NCI-H345 treated with DMSO at 0.1 percent for 48 hours (cell line): ENCODE measurements at regions not wholly inside any gene's neighbourhood (a gene's known extent, or its start where the extent isn't known, plus 50 kb on each side); places are given as distances from the start of the nearest gene placed in this dataset.
"Not testable (repeated sequence)": the region's sequence is repeated elsewhere in the genome, so short reads cannot be mapped to it uniquely, and the experiment has no call there.

Source experiments
- DNase-seq: peaks from one replicate; lab custom pipeline; 2025; ENCODE audit not compliant: unreplicated experiment; lab: John Stamatoyannopoulos, UW

DNA sequence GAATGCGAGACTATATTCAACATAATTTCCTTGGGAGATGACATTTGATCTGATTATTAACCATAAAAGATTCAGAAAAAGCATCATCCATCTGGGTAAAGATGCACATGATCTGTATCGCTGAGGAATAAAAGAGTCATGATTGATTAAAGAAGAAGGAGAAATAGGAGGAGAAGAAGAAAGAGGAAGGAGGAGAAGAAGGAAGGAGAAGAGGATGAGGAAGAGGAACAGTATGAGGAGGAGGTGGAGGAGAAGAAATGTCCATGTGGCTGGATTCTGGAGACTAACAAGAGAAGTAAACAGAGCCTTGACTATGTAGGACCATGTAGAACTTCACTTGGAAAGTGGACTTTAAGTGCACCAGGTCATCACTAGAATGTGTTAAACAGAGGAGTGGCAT is 947.4 kb downstream of the LRFN5 start:
- DNase-seq: no peak

- DNase-seq: no peak
Observed at GRCh38 chr14:42550310-42550709, 943.6 kb downstream of the LRFN5 start.

DNA sequence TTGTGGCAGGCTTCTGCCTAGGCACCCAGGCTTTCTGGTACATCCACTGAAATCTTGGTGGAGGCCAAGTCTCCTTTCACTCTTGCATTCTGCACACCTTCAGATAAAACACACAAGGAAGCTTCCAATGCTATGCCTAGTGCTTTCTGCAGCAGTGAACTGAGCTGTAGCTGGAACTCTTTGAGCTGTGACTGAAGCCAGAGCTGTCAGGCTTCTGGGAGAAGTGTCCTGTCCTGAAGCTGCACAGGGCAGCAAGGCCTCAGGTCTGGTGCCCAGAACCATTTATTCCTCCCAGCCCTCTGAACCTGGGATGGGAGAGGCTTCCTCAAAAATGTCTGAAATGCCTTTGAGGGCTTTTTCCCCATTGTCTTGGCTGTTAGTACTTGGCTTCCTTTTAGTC is 941.7 kb downstream of the LRFN5 start:
- DNase-seq: no peak

- no peak for DNase-seq
Observed at GRCh38 chr14:42545636-42546035, 939.0 kb downstream of the LRFN5 start.

DNA sequence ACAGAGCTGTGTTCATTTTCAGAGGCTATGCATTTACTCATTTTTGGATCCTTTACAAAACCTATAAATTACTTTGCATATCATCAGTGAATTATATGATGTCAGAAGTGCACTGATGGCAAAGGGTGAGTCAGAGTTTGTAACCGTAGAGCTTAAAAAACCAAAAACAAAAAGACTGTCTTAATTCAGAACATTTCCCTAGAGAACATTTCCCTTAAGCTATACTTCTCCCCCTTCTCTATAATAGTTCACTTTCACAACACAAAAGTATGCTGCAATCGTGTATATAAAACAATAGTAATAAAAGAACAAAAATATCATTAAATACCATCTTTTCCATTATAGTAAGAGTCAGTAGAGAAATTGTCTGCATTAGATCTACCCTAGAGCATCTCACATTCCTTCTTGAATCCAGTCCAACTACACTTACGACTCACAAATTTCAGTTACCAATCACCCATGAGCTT is 934.9 kb downstream of the LRFN5 start:
- DNase-seq: no peak

- no peak for DNase-seq
Observed at GRCh38 chr14:42535397-42535796, 928.7 kb downstream of the LRFN5 start.

- no peak for DNase-seq
Observed at GRCh38 chr14:42533476-42533875, 926.8 kb downstream of the LRFN5 start.

GRCh38 chr14:42532194-42532593 is 925.5 kb downstream of the LRFN5 start:
- DNase-seq: no peak

GRCh38 chr14:42527141-42527540 is 920.5 kb downstream of the LRFN5 start:
- no peak for DNase-seq

- DNase-seq: no peak
Observed at GRCh38 chr14:42523666-42524065, 917.0 kb downstream of the LRFN5 start.

DNA sequence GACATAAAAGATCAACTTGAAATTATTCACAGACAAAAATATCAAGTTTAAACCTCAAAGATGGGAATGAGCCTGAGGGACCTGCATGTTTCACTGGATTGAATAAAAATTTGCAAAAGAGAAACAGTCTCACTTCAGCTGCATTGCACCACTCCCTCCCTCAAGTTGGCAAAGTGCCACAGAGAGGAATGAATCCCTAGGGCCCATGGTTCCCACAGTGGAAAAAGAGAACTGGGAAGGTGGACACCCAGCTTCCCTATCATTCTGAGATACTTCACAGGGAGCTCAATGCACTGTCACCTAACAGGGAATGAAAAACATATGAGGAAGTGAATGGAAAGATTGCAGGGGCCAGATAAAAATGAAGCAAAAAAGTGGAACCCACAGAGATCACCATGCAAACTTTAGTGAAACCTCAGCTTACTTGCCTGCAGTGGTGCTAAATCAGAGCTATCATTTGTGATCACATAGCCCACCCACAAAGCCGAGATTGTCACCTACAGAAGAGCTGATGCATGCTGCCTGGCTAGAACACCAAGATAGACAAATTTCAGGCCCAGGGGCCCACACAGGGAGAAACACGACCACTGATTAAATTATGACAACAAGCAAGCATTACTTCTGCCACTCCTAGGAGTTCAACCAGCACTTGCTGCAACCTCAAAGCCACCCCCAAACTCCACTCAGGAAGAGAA is 911.3 kb downstream of the LRFN5 start:
- no peak for DNase-seq

GRCh38 chr14:42513837-42514236 is 907.2 kb downstream of the LRFN5 start:
- DNase-seq: no peak

GRCh38 chr14:42510071-42510470 is 903.4 kb downstream of the LRFN5 start:
- no peak for DNase-seq

DNA sequence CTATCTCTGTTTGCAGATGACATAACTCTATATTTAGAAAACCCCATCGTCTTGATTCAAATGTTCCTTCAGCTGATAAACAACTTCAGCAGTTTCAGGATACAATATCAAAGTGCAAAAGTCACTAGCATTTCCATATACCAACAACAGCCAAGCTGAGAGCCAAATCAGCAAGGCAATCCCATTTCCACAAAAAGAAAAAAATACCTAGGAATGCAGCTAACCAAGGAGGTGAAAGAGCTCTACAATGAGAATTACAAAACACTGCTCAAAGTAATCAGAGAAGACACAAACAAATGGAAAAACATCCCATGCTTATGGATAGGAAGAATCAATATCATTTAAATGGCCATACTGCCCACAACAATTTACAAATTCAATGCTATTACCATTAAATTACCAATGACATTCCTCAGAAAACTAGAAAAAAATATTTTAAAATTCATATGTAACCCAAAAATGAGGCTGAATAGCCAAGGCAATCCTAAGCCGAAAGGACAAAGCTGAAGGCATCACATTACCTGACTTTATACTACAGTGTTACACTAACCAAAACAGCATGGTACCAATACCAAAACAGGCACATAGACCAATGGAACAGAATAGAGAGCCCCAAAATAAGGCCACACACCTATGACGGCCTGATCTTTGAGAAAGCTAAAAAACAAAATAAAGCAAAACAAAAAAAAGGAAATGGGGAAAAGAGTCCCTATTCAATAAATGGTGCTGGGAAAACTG is 901.7 kb downstream of the LRFN5 start:
- DNase-seq: no peak

- no peak for DNase-seq
Observed at GRCh38 chr14:42504433-42504832, 897.8 kb downstream of the LRFN5 start.

DNA sequence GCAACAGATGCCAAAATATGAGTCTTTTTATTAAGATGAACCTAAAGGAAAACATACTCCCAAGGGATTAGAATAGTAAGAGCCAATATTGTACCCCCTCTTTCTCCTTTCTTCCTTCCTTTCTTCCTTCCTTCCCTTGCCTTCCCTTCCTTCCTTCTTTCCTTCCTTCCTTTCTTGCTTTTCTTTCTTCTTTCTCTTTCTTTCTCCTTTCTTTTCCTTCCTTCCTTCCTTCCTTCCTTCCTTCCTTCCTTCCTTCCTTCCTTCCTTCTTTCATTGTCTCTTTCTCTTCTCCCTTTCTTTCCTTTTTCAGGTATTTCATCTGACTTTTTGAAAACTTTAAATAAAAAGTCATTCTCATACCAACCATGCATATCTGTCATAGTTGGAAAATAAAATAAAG is 892.5 kb downstream of the LRFN5 start:
- no peak for DNase-seq

DNA sequence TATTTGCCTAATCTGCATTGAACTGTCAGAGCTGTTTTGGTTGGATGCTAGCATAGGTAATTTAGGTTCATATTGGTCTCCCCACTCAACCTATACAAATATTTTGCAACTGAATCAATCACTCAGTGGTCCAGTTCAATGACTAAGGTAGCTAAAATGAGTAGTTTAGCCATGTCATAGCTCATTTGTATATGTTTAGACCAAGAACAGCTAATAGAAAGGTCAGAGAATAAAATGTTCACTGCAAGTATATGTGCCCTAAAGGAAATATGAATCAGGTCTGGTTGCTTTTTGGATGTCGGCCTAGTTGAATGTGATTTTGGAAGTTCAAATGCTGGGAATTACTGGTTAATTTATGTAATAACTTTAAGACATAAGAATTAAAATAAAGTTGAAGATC is 883.9 kb downstream of the LRFN5 start:
- no peak for DNase-seq

DNA sequence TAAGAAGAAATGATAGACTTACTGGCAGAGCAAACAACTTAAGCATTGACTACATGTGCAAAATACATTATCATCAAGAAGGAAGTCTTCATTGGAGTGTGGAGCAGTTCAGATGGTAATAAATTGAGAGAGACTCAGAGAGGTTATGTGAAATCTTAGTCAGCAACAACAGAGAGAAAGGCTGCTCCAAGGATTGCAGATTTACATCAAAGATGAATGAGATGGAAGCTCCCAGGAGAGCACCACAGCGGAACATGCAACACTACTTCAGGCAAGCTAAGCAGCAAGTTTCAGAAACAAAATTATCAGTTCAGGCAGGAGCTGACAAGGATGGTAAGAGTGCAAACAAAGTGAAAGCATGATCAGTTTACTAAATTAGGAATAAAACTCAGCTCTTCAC is 882.3 kb downstream of the LRFN5 start:
- no peak for DNase-seq

DNA sequence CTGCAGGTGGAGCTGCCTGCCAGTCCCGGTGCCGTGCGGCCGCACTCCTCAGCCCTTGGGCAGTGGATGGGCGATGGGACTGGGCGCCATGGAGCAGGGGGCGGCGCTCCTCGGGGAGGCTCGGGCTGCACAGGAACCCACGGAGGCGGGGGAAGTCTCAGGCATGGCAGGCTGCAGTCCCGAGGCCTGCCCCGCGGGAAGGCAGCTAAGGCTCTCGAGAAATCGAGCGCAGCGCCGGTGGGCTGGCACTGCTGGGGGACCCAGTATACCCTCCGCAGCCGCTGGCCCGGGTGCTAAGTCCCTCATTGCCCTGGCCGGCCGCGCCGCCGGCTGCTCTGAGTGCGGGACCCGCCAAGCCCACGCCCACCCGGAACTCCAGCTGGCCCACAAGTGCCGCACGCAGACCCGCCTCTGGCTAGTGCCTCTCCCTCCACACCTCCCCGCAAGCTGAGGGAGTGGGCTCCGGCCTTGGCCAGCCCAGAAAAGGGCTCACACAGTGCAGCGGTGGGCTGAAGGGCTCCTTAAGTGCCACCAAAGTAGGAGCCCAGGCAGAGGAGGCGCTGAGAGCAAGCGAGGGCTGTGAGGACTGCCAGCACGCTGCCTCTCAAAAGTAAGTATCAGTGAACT is 875.8 kb downstream of the LRFN5 start:
- DNase-seq: not testable (repeated sequence)

GRCh38 chr14:42481714-42482113 is 875.0 kb downstream of the LRFN5 start:
- not testable (repeated sequence) for DNase-seq

DNA sequence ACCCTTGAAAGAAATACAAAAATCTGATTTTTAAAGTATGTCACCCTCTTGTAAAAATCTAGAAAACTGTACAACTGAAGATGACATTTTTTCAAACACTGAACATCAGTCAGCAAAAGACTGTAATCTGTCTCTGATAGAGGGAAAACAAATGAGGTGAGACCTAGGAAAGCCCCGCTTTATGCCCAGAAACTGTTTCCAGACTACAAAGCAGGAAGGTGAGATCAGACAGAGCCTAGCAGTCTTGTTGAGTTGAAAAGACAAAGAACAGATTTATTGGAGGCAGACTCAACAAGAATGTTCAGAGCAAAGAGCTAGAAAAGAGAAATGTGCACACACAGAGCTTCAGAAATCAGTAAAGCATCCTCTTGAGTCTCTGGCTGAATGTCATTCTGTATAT is 873.6 kb downstream of the LRFN5 start:
- DNase-seq: no peak

DNA sequence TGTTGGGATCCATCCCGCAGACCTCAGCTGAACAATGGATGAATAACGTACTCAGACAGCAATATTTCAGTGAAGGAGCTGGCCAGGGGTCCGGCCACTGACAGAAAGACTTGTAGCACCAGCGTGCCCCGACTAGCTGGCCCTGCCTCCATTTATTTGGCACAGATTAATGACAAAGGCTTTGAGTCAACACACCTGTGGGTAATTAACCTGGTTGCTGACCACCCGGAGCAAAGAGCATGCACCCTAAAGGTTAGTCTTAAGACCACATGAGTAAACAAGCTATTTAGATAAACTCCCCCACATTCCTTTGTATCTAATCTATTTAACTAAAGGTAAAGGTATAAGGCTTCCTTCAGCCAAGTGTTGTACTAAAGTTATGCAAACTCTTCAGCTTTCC is 868.6 kb downstream of the LRFN5 start:
- no peak for DNase-seq
